K562 (cell line): ENCODE measurements at regions not wholly inside any gene's neighbourhood (a gene's known extent, or its start where the extent isn't known, plus 50 kb on each side); places are given as distances from the start of the nearest gene placed in this dataset.

Experiments used
- CEBPB ChIP-seq: fragments of 450-650 bp; IDR thresholded peaks from 2 replicates; pipeline ENCODE4 v1.6.1; 2016; ENCODE audit warnings: missing genetic modification characterization, missing compliant biosample characterization
- EHMT2 ChIP-seq: fragments of 450-650 bp; IDR thresholded peaks from 2 replicates; pipeline ENCODE4 v1.6.1; 2018; ENCODE audit warnings: antibody characterized with exemption
- FOS ChIP-seq: IDR thresholded peaks from 3 replicates; pipeline ENCODE4 v1.6.1; 2011; ENCODE audit not compliant: insufficient read length; ENCODE audit errors: extremely low read depth
- JUNB ChIP-seq: fragments of 450-650 bp; formaldehyde crosslinking; conservative IDR thresholded peaks from 2 replicates; pipeline ENCODE4 v1.4.0; 2020; ENCODE audit warnings: mild to moderate bottlenecking
- NFIC ChIP-seq: fragments of 450-650 bp; IDR thresholded peaks from 2 replicates; pipeline ENCODE4 v1.6.1; 2017; ENCODE audit warnings: mild to moderate bottlenecking, inconsistent platforms
- PCBP1 ChIP-seq: fragments of 200-400 bp; formaldehyde crosslinking; IDR thresholded peaks from 2 replicates; pipeline ENCODE4 v1.6.1; 2018; ENCODE audit warnings: mild to moderate bottlenecking, low read depth, low read length; ENCODE audit not compliant: poor library complexity, severe bottlenecking
- POLR2AphosphoS5 ChIP-seq: IDR thresholded peaks from 2 replicates; pipeline ENCODE4 v1.6.1; 2011; ENCODE audit warnings: mild to moderate bottlenecking, low read depth, low read length, moderate library complexity; ENCODE audit not compliant: control insufficient read depth, insufficient read depth
- REST ChIP-seq, 2 experiments: fragments of 450-650 bp; formaldehyde crosslinking in 1 of 2; IDR thresholded peaks; 2 replicates each; pipeline versions ENCODE4 v1.4.0 to v1.6.1; 2014 to 2020; ENCODE audit warnings: mild to moderate bottlenecking in 2 of 2, borderline replicate concordance in 1 of 2, low read depth in 1 of 2
- SAFB2 ChIP-seq: fragments of 200-400 bp; formaldehyde crosslinking; IDR thresholded peaks from 2 replicates; pipeline ENCODE4 v1.6.1; 2018; ENCODE audit warnings: borderline replicate concordance, low read length, low read depth, moderate library complexity; ENCODE audit not compliant: severe bottlenecking
- TAF1 ChIP-seq: IDR thresholded peaks from 2 replicates; pipeline ENCODE4 v1.6.1; 2011; ENCODE audit warnings: mild to moderate bottlenecking, low read length, moderate library complexity; ENCODE audit not compliant: insufficient read depth, control insufficient read depth, severe bottlenecking; ENCODE audit errors: extremely low read depth
- ZNF76 ChIP-seq: fragments of 250-450 bp; sonication (Bioruptor Pico); IDR thresholded peaks from 2 replicates; pipeline ENCODE4 v1.4.0; 2020; ENCODE audit warnings: mild to moderate bottlenecking, moderate library complexity, borderline replicate concordance
- TF ChIP-seq, protein P1 (sequence below), 3 experiments: IDR thresholded peaks in 2 of 3; conservative IDR thresholded peaks in 1 of 3; 2 replicates each; pipeline ENCODE4 v1.5.1; 2011 to 2012; ENCODE audit warnings: low read length in 3 of 3, mild to moderate bottlenecking in 3 of 3, control low read depth in 2 of 3, improper control_type of control experiment in 1 of 3, inconsistent platforms in 1 of 3, low read depth in 1 of 3, mixed read lengths in 1 of 3, moderate library complexity in 1 of 3; ENCODE audit not compliant: insufficient read depth in 2 of 3

- TF ChIP-seq CEBPB (tag) (no peak), ZNF76 (CRISPR knock-in tag) (no peak), TAF1 (no peak), EHMT2 (no peak), PCBP1 (no peak), FOS (no peak), REST (IDR thresholded peaks at IDR 0.05; ENCODE audit: borderline replicate concordance) (no peak), REST (CRISPR knock-in tag; IDR thresholded peaks at IDR 0.05; ENCODE audit: low read depth) (no peak), SAFB2 (no peak), JUNB (CRISPR knock-in tag) (no peak), POLR2AphosphoS5 (no peak), NFIC (no peak)
- TF ChIP-seq, protein P1, sequence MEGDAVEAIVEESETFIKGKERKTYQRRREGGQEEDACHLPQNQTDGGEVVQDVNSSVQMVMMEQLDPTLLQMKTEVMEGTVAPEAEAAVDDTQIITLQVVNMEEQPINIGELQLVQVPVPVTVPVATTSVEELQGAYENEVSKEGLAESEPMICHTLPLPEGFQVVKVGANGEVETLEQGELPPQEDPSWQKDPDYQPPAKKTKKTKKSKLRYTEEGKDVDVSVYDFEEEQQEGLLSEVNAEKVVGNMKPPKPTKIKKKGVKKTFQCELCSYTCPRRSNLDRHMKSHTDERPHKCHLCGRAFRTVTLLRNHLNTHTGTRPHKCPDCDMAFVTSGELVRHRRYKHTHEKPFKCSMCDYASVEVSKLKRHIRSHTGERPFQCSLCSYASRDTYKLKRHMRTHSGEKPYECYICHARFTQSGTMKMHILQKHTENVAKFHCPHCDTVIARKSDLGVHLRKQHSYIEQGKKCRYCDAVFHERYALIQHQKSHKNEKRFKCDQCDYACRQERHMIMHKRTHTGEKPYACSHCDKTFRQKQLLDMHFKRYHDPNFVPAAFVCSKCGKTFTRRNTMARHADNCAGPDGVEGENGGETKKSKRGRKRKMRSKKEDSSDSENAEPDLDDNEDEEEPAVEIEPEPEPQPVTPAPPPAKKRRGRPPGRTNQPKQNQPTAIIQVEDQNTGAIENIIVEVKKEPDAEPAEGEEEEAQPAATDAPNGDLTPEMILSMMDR (IDR thresholded peaks at IDR 0.05 in 2 of 3, conservative IDR thresholded peaks at IDR 0.05 in 1 of 3; ENCODE audit: insufficient read depth in 2 of 3, low read depth in 1 of 3, low read length in 3 of 3) = no peak
These were observed 168.5 kb upstream of the PIK3R1 start for GRCh38 chr5:68047035-68047434.
